KMS-11 (cell line): ENCODE measurements at regions not wholly inside any gene's neighbourhood (a gene's known extent, or its start where the extent isn't known, plus 50 kb on each side); places are given as distances from the start of the nearest gene placed in this dataset.

Experiments
- H2AFZ ChIP-seq: fragments of 200-600 bp; sonication (generic); 2 replicates; pipeline ENCODE4 v1.6.1; 2016; ENCODE audit warnings: antibody characterized with exemption, mixed run types, low read depth
- H3K27ac ChIP-seq: fragments of 200-600 bp; sonication (generic); 2 replicates; pipeline ENCODE4 v1.6.1; 2016; ENCODE audit warnings: mild to moderate bottlenecking, mixed run types
- H3K27me3 ChIP-seq: fragments of 200-600 bp; sonication (generic); 2 replicates; pipeline ENCODE4 v1.6.1; 2017; ENCODE audit warnings: mild to moderate bottlenecking, low read depth, mixed run types, moderate library complexity; ENCODE audit not compliant: insufficient read depth
- H3K36me3 ChIP-seq: fragments of 200-600 bp; sonication (generic); 2 replicates; pipeline ENCODE4 v1.6.1; 2017; ENCODE audit warnings: mild to moderate bottlenecking, mixed run types; ENCODE audit not compliant: insufficient read depth
- H3K4me1 ChIP-seq: fragments of 200-600 bp; sonication (generic); 2 replicates; pipeline ENCODE4 v1.6.1; 2016; ENCODE audit warnings: mild to moderate bottlenecking, low read depth, mixed run types; ENCODE audit not compliant: poor library complexity, severe bottlenecking
- H3K4me2 ChIP-seq: fragments of 200-600 bp; sonication (generic); 2 replicates; pipeline ENCODE4 v1.7.0; 2016; ENCODE audit warnings: mild to moderate bottlenecking, mixed run types
- H3K4me3 ChIP-seq: fragments of 200-600 bp; sonication (generic); IDR thresholded peaks from 2 replicates; pipeline ENCODE4 v1.6.1; 2017; ENCODE audit warnings: low read depth, low read length, mixed read lengths; ENCODE audit not compliant: insufficient read depth
- H3K79me2 ChIP-seq: fragments of 200-600 bp; sonication (generic); 2 replicates; pipeline ENCODE4 v1.6.1; 2016; ENCODE audit warnings: low read depth, mixed run types; ENCODE audit not compliant: insufficient read depth
- H3K9ac ChIP-seq: fragments of 200-600 bp; sonication (generic); 2 replicates; pipeline ENCODE4 v1.6.1; 2016; ENCODE audit warnings: mild to moderate bottlenecking, mixed run types
- H4K20me1 ChIP-seq: fragments of 200-600 bp; sonication (generic); 2 replicates; pipeline ENCODE4 v1.6.1; 2016; ENCODE audit warnings: mild to moderate bottlenecking, mixed run types; ENCODE audit not compliant: insufficient read depth
- CTCF ChIP-seq: fragments of 200-600 bp; sonication (generic); conservative IDR thresholded peaks from 2 replicates; pipeline ENCODE4 v1.6.1; 2017; ENCODE audit warnings: low read depth, mild to moderate bottlenecking, antibody characterized with exemption, low read length, moderate library complexity, mixed read lengths

GRCh38 chr20:48171071-48171470 lies 385.8 kb upstream of the SULF2 start:
- no peak overlapping the region for H3K9ac ChIP-seq
- no peak overlapping the region for H3K27ac ChIP-seq
- peaks cover 36% of the 10 kb centered on the region for H3K27me3 ChIP-seq
- no peak overlapping the region for H3K4me3 ChIP-seq
- H2AFZ ChIP-seq = no peak overlapping the region
- H4K20me1 ChIP-seq = no peaks in the 10 kb centered on the region
- H3K4me1 ChIP-seq = no peaks in the 10 kb centered on the region
- H3K4me2 ChIP-seq = no peak overlapping the region
- H3K36me3 ChIP-seq = no peaks in the 10 kb centered on the region
- no peaks in the 10 kb centered on the region for H3K79me2 ChIP-seq
- no peak for TF ChIP-seq CTCF

- H2AFZ ChIP-seq = no peak overlapping the region
- H3K27me3 ChIP-seq = peaks cover 37% of the 10 kb centered on the region
- no peak overlapping the region for H3K9ac ChIP-seq
- no peaks in the 10 kb centered on the region for H3K36me3 ChIP-seq
- H3K79me2 ChIP-seq = no peaks in the 10 kb centered on the region
- H3K27ac ChIP-seq = no peak overlapping the region
- no peaks in the 10 kb centered on the region for H3K4me1 ChIP-seq
- H3K4me2 ChIP-seq = no peak overlapping the region
- no peak overlapping the region for H3K4me3 ChIP-seq
- TF ChIP-seq CTCF = no peak
- H4K20me1 ChIP-seq = no peaks in the 10 kb centered on the region
Measured at GRCh38 chr20:48170625-48171024, 385.3 kb upstream of the SULF2 start.

- Histone ChIP-seq H3K4me2 (no peak overlapping the region), H3K4me3 (no peak overlapping the region), H3K27me3 (peaks cover 38% of the 10 kb centered on the region), H2AFZ (no peak overlapping the region), H4K20me1 (no peaks in the 10 kb centered on the region), H3K79me2 (no peaks in the 10 kb centered on the region), H3K36me3 (no peaks in the 10 kb centered on the region), H3K4me1 (no peaks in the 10 kb centered on the region), H3K9ac (no peak overlapping the region), H3K27ac (no peak overlapping the region)
- no peak for TF ChIP-seq CTCF
Measured at GRCh38 chr20:48169650-48170225, 384.5 kb upstream of the SULF2 start.

GRCh38 chr20:48166082-48166835 lies 381.0 kb upstream of the SULF2 start:
- no peaks in the 10 kb centered on the region for H3K79me2 ChIP-seq
- H3K27ac ChIP-seq = no peak overlapping the region

More at GRCh38 chr20:48166082-48166835, 381.0 kb upstream of the SULF2 start:
- H3K9ac ChIP-seq = no peak overlapping the region
- H3K4me3 ChIP-seq = no peak overlapping the region
- no peak overlapping the region for H2AFZ ChIP-seq
- H3K36me3 ChIP-seq = no peaks in the 10 kb centered on the region
- H3K4me1 ChIP-seq = no peaks in the 10 kb centered on the region
- peaks cover 35% of the 10 kb centered on the region; the same call in 1 of the 2 replicates for H3K27me3 ChIP-seq
- no peak for TF ChIP-seq CTCF
- no peaks in the 10 kb centered on the region for H4K20me1 ChIP-seq
- H3K4me2 ChIP-seq = no peak overlapping the region
